OCI-LY7 (cell line): ENCODE measurements at regions not wholly inside any gene's neighbourhood (a gene's known extent, or its start where the extent isn't known, plus 50 kb on each side); places are given as distances from the start of the nearest gene placed in this dataset.

ENCODE experiments used
- CTCF ChIP-seq: fragments of 200-600 bp; sonication (generic); conservative IDR thresholded peaks from 2 replicates; pipeline ENCODE4 v1.5.1; 2014; ENCODE audit warnings: mild to moderate bottlenecking, antibody characterized with exemption, low read length, moderate library complexity, mixed read lengths
- EZH2phosphoT487 ChIP-seq: fragments of 200-600 bp; sonication (generic); IDR thresholded peaks from 2 replicates; pipeline ENCODE4 v1.6.1; 2018; ENCODE audit warnings: low read depth, borderline replicate concordance, mild to moderate bottlenecking, mixed run types, antibody characterized with exemption, low read length, moderate library complexity, mixed read lengths

GRCh38 chrX:9388450-9388849 is 76.4 kb upstream of the TBL1X start:
- TF ChIP-seq CTCF (no peak), EZH2phosphoT487 (no peak)
